Neural crest cell (in vitro differentiated cells): ENCODE measurements at regions not wholly inside any gene's neighbourhood (a gene's known extent, or its start where the extent isn't known, plus 50 kb on each side); places are given as distances from the start of the nearest gene placed in this dataset.
A peak's percentile ranks its signal among the peaks of the same experiment; 100 is the strongest.

Experiments used
- DNase-seq: peaks from one replicate; pipeline ENCODE4 v3.0.0; 2021; ENCODE audit warnings: low read depth, mixed read lengths, low spot score
- H3K27ac Mint-ChIP-seq: one replicate; pipeline ENCODE4 v1.8.0; 2021; ENCODE audit warnings: mild to moderate bottlenecking, mixed read lengths; ENCODE audit not compliant: unreplicated experiment
- H3K27me3 Mint-ChIP-seq: 2 replicates; pipeline ENCODE4 v1.8.0; 2021; ENCODE audit warnings: low read depth, mild to moderate bottlenecking, mixed read lengths
- H3K36me3 Mint-ChIP-seq: 2 replicates; pipeline ENCODE4 v1.8.0; 2021; ENCODE audit warnings: low read depth, mild to moderate bottlenecking, mixed read lengths
- H3K4me1 Mint-ChIP-seq: 2 replicates; pipeline ENCODE4 v1.8.0; 2021; ENCODE audit warnings: mixed read lengths
- H3K4me3 Mint-ChIP-seq: one replicate; pipeline ENCODE4 v1.8.0; 2021; ENCODE audit warnings: mild to moderate bottlenecking, mixed read lengths
- H3K9me3 Mint-ChIP-seq: 2 replicates; pipeline ENCODE4 v1.8.0; 2021; ENCODE audit warnings: mixed read lengths
- CTCF ChIP-seq: fragments of 200-600 bp; sonication (generic); conservative IDR thresholded peaks from 2 replicates; pipeline ENCODE4 v1.5.0; 2021; ENCODE audit warnings: antibody characterized with exemption, mild to moderate bottlenecking

DNA sequence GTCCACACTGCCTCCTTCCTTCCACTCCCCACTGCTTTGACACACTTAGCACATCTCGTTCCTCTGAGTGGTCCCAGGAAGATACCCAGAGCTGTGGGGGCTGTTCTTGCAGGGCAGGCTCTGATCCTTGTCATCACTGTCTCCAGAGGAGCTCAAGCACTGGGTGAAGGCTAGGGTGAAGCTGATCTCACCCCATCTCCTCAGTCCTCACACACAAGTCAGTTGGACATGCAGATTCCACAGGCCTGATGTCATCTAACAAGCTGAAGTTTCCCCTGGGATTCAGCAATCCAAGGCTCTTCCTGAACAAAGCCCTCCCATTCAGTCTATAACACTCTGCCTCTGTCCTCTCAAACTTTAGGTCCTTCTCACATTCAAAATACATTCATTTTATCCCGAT lies 90.6 kb upstream of the RAB6C start:
- Mint-ChIP-seq H3K9me3 (no peaks in the 10 kb centered on the region), H3K36me3 (no peaks in the 10 kb centered on the region), H3K27me3 (peaks cover 2% of the 10 kb centered on the region), H3K27ac (peak overlapping the region; percentile 36), H3K4me1 (peaks cover 7% of the 10 kb centered on the region), H3K4me3 (no peak overlapping the region)
- no peak for DNase-seq
- no peak for TF ChIP-seq CTCF

DNA sequence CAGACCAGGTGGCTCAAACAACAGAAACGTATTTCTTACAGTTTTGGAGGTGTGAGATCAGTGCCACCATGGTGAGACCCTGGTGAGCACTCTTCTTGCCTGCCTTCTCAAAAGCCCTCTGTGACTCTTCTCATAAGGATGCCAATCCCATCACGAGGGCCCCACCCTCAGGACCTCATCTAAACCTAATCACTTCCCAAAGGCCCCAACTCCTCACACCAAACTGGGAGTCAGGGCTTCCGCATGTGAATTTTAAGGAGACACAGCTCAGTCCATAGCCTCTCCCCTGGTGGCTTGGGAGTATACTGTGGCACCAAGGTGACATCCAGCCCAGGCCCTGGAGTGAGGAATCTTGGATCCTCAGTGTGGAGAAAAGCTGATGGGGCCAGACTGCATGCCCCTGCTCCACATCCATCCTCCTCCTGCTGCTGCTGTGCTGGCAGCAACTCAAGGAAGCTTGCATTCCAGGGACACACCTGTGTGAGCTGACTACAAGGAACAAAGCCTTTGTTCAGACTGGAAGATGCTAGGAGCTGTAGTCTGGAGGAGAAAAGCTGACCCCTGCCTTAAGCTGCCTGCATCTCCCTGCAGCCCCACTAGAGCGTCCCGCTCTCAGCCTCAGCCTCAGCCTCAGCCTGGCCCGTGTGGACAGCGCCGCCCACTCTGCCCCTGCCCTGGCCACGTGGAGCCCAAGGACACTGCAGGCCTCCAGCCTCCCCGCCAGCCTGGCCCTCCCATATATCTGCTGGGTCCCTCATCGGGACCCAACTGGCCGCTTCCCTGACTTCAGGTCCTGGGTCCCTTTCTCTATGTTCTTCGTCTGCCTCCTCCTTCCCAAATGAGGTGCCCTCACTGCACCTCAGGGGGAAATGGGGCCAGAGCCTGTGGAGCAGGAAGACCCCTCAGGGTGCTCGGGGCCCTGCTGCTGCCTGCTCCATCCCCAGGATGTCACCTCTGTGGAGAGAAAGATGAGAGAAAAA lies 87.8 kb upstream of the RAB6C start:
- peaks cover 2% of the 10 kb centered on the region for H3K27me3 Mint-ChIP-seq
- no peaks in the 10 kb centered on the region for H3K9me3 Mint-ChIP-seq
- H3K36me3 Mint-ChIP-seq: no peaks in the 10 kb centered on the region
- H3K4me3 Mint-ChIP-seq: no peak overlapping the region
- no peak for TF ChIP-seq CTCF
- peak overlapping the region; percentile 47 for H3K27ac Mint-ChIP-seq
- no peak for DNase-seq
- H3K4me1 Mint-ChIP-seq: peaks cover 7% of the 10 kb centered on the region

GRCh38 chr2:129892360-129892759 lies 87.1 kb upstream of the RAB6C start:
- TF ChIP-seq CTCF: no peak
- Mint-ChIP-seq H3K4me3 (no peak overlapping the region), H3K36me3 (no peaks in the 10 kb centered on the region), H3K4me1 (peaks cover 7% of the 10 kb centered on the region), H3K9me3 (no peaks in the 10 kb centered on the region), H3K27ac (peak overlapping the region; percentile 47), H3K27me3 (peaks cover 6% of the 10 kb centered on the region)
- DNase-seq: no peak

- no peak overlapping the region for H3K4me3 Mint-ChIP-seq
- H3K9me3 Mint-ChIP-seq: no peaks in the 10 kb centered on the region
- H3K4me1 Mint-ChIP-seq: peaks cover 7% of the 10 kb centered on the region
- no peak for DNase-seq
- H3K36me3 Mint-ChIP-seq: no peaks in the 10 kb centered on the region
- no peak for TF ChIP-seq CTCF
- peaks cover 6% of the 10 kb centered on the region for H3K27me3 Mint-ChIP-seq
- peak overlapping the region; percentile 89 for H3K27ac Mint-ChIP-seq
Observed at GRCh38 chr2:129892773-129893172, 86.7 kb upstream of the RAB6C start.

DNA sequence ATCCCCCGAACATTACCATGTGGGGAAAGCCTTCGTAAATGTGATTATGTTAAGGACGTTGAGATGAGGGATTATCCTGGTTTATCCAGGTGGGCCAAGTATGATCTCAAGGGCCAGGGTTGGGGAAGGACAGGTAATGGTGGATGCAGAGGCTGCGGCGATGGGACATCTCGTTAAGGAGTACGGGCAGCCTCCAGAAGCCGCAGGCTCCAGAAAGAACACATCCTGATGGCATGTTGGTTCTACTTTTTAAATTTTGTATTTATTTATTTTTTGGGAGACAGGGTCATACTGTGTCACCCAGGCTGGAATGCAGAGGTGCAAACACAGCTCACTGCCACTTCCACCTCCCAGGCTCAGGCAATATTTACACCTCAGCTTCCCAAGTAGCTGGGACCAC lies 86.2 kb upstream of the RAB6C start:
- no peaks in the 10 kb centered on the region for H3K9me3 Mint-ChIP-seq
- no peak overlapping the region for H3K27ac Mint-ChIP-seq
- H3K27me3 Mint-ChIP-seq: peaks cover 10% of the 10 kb centered on the region
- TF ChIP-seq CTCF: no peak
- peaks cover 7% of the 10 kb centered on the region for H3K4me1 Mint-ChIP-seq
- no peak overlapping the region for H3K4me3 Mint-ChIP-seq
- no peak for DNase-seq
- peaks cover 2% of the 10 kb centered on the region for H3K36me3 Mint-ChIP-seq
